Suppressor macrophage (primary cell): ENCODE measurements at regions not wholly inside any gene's neighbourhood (a gene's known extent, or its start where the extent isn't known, plus 50 kb on each side); places are given as distances from the start of the nearest gene placed in this dataset.
A peak's percentile ranks its signal among the peaks of the same experiment; 100 is the strongest.
"Not testable (repeated sequence)": the region's sequence is repeated elsewhere in the genome, so short reads cannot be mapped to it uniquely, and the experiment has no call there.

ENCODE experiments used
- DNase-seq, 4 experiments: peaks; one replicate each; pipeline ENCODE4 v3.0.0-alpha.2; 2020 to 2022

DNA sequence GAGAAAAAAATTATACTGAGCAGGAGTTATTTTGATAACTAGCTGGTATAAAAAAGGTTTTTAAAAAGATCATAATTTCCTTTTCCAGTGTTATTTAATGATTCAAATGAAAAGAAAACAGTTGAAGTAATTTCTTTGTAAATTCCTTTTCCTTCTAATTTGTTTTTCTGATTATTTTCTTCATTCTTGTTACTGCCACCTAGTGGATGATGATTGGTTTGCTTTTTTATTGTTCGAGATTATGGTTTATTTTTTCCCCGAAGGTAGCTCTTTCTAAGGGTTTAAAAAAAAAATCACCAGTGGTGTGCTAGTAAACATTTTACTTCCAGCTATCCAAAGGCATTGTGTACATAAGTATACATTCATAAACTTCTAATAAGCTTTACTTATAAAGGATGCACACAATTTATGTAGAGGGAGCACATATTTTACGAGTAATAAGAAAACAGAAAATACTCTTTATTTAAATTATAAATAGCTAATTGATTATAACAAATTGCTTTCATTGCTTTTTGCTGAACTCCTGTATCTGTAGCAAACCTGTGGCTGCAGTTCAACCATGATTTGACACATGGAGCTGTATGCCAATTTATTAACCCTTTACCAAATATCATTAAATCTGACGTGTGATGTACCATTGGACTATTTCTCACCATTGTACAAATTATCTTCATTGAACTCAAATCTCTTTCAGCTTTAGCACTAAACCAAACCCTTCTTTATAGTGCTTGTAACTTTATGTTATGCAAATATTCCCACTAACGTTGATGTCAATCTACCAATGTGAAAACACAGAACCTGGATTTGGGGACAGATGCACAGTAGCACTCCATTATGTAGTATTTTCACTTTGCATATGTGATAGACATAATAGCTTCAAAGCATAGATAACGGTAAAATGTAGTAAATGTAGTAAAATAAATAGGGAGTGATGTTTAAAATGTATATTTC is 97.8 kb upstream of the ANK2 start:
- peak in 3 of 4 experiments; percentile 1 to 41 (median 22) for DNase-seq

DNA sequence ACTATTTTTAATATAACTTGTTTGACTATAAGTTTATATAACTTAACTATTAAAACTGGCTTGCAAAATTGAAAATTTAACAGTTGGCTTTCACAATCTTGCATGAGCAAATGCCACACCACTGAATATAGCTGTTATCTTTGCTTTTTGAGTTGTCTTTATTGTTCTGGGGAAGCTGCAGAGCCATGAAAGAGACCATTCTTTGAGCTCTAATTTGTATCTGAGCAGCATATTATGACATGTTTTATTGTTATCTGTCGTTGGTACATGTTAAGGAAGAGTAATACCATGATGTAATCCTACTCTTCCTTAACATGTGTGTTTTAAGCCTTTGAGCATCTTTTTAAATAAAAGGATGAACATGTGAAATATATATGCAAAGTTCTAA is 97.1 kb upstream of the ANK2 start:
- no peak for DNase-seq

DNA sequence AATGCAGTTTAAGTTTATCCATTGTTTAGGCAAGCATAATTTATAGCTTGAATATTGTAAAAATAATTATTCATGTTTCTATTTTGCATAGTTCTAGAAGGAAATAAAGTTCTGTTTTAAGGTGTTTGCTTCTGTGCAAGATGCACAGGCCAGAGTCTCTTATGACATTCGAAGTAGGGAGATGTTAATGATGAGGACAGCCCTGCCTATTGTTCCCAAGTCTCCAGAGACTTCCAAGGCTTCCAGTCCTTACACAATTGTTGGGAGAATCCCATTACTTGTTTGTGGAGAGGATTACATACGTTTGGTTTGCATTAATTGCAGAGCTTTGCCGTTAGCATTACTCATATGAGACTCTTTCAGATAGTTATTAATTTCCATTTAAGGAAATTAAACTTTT is 96.2 kb upstream of the ANK2 start:
- no peak for DNase-seq

DNA sequence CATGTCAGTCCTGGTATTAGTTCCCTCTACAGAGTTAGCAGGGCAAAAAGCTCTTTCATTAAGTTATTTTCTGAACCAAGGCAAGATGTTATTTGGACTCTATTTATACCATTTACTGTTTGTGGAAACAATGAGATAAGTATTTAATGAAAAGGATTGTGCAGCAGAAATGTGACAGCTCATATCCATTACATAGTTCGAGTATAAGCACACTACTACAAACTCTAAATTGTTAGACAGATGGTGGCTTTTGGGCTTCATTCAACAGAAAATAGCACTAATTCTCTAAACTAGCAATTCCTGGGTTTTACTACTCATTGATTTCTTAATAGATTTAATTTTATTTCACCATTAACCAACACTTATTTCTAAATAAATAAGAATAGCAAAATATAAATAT is 95.2 kb upstream of the ANK2 start:
- DNase-seq, result no peak

DNA sequence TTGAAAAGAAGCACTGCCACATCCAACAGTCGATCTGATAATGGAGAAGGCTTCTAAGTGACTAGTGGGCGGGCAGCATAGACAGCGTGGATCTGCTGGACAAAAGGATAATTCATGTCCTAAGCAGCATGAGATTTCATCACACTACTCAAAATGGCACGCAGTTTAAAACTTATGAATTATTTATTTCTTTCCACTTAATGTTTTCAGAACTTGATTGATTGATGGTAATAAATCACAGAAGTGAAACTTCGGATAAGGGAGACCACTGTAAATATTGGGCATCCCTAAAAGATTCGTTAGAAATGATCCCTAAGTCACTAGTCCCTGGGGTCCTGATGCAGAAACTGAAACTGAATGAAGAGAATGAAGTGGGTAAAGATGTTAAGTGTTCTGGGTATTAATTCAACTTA is 93.0 kb upstream of the ANK2 start:
- DNase-seq, result no peak

DNA sequence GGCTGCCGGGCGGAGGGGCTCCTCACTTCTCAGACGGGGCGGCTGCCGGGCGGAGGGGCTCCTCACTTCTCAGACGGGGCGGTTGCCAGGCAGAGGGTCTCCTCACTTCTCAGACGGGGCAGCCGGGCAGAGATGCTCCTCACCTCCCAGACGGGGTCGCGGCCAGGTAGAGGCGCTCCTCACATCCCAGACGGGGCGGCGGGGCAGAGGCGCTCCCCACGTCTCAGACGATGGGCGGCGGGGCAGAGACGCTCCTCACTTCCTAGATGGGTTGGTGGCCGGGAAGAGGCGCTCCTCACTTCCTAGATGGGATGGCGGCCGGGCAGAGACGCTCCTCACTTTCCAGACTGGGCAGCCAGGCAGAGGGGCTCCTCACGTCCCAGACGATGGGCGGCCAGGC is 91.7 kb upstream of the ANK2 start:
- not testable (repeated sequence) for DNase-seq

DNA sequence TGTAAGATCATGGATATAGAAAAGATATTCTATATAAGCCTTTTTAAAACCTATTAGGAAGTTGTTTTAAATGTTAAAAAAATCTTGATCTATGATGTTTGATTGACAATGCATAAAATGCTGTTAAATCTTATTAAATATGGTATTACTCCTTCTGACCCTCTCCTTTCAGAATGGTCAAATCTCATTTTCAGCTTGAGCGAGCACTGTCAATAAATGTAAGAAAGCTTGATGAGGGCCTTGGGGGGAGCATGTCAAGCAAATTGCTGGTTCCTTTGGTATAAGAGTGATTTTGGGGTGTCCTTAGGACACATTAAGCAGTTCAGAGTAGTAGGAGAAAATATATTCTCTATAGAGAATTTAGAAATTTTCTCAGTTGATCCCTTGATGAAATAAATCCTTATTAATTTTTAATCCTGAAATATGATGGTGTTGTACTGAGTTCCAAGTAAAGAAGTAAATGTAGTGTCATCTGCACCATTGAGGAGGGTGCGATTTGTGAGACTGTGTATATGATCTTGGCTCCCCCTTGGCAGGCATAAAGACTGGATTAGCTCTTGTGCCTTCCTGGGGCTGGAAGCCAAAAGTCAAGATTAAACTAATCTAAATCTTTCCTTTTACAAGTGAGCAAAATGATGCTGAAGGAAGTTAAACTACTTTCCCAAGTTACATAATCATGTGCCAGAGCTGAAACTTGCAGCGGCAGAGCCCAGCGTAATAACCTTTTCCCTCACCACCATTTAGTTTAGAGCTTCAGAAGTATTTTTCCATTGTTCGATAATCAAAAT is 82.6 kb upstream of the ANK2 start:
- no peak for DNase-seq

DNA sequence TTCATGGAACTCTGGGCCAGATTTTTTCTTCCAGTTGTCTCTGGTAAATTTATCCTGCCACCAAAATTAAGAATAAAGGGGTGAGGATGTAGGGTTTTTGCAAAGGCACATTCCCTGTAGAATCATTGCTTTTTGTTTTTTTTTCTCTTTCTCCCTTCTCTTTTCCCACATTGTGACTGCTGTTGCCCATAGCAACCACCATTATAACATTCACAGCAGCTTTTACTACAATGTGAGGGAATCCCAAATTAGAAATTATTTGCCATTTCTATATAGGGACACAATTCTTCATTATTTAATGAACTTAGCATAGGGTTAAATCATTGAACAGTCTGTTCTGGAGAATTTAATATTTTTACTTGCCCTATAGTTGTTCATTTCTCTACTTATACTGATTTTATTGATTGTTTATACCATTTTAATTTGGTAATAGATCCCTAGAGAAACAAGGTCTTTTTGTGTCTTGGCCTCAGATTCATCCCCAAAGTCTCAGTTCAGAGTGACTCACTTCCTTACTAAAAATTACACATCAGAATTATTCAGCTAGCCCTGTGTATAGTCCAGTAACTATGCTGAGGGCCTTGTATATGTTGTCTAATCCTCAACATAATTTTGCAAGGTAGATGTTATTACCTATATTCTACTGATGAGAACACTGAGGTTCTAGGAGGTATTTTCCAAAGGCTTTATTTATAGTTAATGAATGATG is 80.8 kb upstream of the ANK2 start:
- DNase-seq, result no peak

DNA sequence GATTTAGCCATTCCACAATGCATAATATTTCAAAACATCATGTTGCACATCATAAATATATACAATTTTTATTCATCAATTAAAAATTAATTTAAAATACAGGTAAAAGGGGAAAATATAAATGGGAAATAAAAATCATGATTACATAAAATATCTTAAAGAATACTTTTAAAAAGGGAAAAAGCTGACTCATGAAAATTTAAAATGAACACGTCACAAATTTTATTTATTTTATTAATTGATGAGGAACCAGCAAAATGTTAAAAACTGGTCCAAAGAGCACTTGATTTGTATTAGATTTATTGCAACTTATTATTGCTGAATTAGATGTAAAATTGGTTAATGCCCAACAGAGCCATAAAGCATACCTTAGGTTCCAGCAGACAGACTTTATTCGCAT is 78.5 kb upstream of the ANK2 start:
- no peak for DNase-seq

DNA sequence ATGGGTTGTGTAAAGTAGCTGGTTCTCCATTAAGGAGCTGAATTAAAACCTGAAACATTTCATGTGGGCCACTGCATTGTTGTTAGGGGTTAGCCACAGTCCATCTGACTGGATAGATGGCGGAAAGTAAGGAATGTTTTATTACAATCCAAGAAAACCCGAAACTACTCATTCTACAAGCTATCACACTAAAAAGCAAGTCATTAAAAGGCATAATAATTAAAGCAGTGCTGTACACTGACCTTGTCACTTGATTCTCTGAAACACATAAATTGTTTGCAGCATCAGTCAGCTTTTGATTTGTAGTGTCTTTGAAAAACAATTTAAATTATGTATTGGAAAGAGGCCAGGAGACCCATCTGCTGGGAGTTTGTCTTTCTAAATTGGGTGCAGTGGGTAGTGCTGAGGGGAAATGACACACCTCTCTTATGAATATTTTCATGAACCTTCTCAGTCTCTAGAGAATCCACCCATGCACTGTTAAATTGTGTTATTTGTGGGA is 75.7 kb upstream of the ANK2 start:
- DNase-seq, result no peak

DNA sequence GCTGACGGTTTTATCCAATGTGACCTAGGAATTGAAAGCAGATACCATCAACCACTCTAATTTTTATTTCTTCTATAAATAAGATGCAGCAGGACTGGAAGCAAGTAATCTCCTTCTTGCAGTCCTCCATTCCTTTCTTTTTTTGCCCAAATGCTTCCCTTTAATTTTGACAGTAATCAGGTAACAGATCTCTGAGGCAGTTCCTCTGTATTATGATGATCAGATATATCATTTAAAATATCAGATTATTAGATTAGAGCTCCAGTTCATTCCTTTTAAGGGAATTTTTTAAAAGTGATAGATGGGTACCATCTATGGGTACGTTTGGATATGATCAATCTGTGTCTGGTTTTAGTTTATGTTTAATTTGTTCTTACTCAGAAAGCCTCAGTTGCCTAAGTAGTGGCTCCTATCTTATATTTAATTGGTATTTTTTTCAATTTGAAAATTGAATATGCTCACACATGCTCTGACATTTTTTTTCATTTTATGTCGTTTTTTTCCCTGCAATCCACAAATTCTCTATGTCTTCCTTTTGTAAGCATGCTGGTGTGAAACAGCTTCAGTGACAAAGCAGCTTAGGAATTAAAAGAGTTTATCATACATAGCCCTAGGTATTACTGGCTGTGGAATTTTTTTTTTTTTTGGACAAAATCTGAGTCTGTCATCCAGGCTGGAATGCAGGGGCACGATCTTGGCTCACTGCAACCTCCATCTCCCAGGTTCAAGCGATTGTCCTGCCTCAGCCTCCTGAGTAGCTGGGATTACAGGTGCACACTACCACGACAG is 73.7 kb upstream of the ANK2 start:
- no peak for DNase-seq

DNA sequence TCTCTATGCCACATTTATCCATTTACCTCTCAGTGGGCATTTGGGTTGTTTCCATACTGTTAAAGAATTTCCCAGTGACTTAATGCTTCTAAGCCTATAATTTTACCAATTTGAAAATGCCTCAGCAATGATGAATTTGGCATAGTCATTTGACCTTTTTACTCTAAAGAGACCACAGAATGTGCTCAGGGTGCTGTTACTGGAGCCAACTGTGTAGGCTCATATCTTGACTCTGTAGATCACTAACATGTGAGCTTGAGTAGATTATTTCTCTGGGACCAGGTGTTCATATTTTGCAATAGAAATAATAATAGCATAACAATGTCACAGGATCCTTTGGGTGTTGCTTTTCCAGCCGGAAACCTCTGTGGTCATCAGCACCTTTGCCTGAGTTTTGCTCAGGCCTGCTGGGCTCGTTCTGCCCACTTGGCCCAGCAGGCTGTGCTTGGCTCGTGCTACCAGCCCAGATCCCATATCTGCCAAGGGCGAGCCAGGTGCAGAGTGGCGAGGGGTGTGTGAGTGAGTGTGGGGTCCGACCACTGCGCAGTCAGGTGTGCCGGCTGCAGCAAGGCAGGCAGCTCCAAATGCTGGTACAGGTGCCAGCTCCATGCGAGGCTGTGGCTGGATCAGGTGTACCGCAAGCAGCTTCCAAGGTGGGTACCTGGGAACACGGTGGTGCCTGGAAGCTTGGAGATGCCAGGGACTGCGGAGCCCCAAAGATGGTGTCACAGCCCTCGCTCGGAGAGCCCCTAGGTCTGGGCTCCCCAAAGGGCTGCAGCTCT is 70.6 kb upstream of the ANK2 start:
- no peak for DNase-seq

DNA sequence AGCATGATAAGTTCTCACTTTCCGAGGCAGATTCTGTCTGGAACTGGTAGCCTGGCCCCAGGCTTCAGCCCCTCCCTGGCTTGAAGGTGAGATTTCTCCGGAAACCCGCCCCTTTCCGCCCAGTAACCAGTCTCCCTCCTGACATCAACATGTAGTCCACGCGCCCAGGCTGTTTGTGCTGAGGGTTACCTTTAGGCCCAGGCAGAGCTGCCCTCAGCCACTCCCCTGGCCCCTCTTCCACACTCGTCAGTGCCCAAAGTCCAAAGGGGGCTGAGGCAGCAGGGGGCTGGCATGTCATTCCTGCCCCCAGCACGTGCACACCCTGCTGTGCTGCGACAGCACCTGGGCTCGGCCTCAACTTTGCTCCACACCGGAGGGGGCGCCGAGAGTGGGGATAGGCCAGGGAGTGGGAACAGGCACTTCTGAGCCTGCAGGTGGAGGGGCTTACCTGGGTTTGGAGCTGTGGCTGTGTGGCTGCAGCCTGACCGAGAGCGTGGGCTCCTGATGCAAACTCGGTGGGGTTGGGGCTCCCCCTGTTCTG is 69.5 kb upstream of the ANK2 start:
- DNase-seq, result no peak

DNA sequence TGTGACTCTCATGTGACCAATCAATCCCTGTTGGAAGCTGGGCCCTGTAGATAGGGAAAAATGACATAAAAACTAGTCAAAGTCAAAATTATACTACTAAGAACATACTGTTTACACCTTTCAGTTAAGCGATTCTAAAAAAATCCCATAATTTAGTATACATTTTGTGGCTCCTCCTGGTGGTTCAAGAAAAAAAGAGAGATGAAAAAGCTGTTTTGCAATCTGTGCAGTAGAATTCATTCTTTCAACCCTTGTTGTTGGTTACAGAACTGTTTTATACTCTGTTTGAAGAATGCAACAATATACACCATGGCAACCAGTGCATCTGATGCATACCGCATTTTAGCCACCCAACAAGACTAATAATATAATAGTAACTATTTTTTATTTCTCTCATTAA is 66.8 kb upstream of the ANK2 start:
- no peak for DNase-seq

DNA sequence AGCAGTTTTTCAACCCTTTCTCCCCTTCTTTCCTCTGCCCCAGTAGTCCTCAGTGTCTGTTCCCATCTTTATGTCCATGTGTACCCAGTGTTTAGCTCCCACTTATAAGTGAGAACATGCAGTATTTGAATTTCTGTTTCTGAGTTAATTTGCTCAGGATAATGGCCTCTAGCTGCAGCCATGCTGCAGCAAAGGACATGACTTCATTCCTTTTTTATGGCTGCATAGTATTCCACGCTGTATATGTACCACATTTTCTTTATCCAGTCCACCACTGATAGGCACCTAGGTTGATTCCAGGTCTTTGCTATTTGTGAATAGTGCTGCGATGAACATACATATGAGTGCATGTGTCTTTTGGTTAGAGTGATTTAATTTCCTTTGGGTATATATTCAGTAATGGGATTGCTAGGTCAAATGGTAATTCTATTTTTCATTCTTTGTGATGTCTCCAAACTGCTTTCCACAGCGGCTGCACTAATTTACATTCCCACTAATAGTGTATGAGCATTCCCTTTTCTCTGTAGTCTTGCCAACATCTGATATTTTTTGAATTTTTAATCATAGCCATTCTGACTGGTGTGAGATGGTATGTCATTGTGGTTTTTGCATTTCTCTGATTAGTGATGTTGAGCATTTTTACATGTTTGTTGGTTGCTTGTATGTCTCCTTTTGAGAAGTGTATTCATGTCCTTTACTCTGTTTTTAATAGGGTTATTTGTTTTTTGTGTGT is 54.6 kb upstream of the ANK2 start:
- no peak for DNase-seq
